K562 (cell line): ENCODE measurements at regions not wholly inside any gene's neighbourhood (a gene's known extent, or its start where the extent isn't known, plus 50 kb on each side); places are given as distances from the start of the nearest gene placed in this dataset.

Experiments used
- ATAC-seq: fragments of 200-7000 bp; cut with Tn5 transposase; 3 replicates; pipeline ENCODE4 v1.9.1; 2020; ENCODE audit warnings: moderate library complexity
- BruUV-seq: library from RNA; stranded (reverse); fragments of 400-500 nt; replicated peaks from 2 replicates; lab custom pipeline; 2021; lab: Mats Ljungman, UMichigan
- CTCF ChIA-PET: fragments of 300-600 bp; formaldehyde crosslinking; extraction: SDS; loops from one replicate; lab custom pipeline; 2021; ENCODE audit warnings: low intra/inter-chr PET ratio; lab: Yijun Ruan, JAX
- POLR2A ChIA-PET: fragments of 300-600, 350-650 bp; sonication (Branson Sonifier 250); formaldehyde crosslinking; extraction: SDS; loops from one replicate; lab custom pipeline; 2021; ENCODE audit warnings: antibody characterized with exemption, inconsistent platforms; lab: Yijun Ruan, JAX
- DNase-seq, 4 experiments: peaks; one replicate each; pipeline versions ENCODE4 v3.0.0 to v3.0.0-alpha.2; 2011 to 2018; ENCODE audit warnings: low spot score in 3 of 4, mixed read lengths in 3 of 4; ENCODE audit errors: extremely low read depth in 1 of 4
- FAIRE-seq: peaks from 2 replicates; lab custom pipeline; 2011; peaks lifted over from hg19 to GRCh38; lab: Jason Lieb, UNC
- H2AFZ ChIP-seq: 2 replicates; pipeline ENCODE4 v1.6.0; 2011; ENCODE audit warnings: low read depth, low read length, control low read depth, inconsistent platforms
- H3K27ac ChIP-seq: fragments of 200-600 bp; 3 replicates; pipeline ENCODE4 v1.8.0; 2011; ENCODE audit warnings: low read depth, mild to moderate bottlenecking, control low read depth, inconsistent platforms, low read length, moderate library complexity, mixed read lengths; ENCODE audit errors: extremely low read depth
- H3K27me3 ChIP-seq, 2 experiments: fragments of 300-600 bp in 1 of 2; 2 replicates in 1 of 2; 3 replicates in 1 of 2; pipeline versions ENCODE4 v1.6.0 to v1.8.0; 2011; ENCODE audit warnings: inconsistent platforms in 2 of 2, low read length in 2 of 2, mild to moderate bottlenecking in 1 of 2, mixed read lengths in 1 of 2, moderate library complexity in 1 of 2; ENCODE audit not compliant: control insufficient read depth in 2 of 2, insufficient read depth in 2 of 2
- H3K36me3 ChIP-seq: fragments of 300-600 bp; 3 replicates; pipeline ENCODE4 v1.8.0; 2011; ENCODE audit warnings: mild to moderate bottlenecking, low read length, inconsistent platforms; ENCODE audit not compliant: control insufficient read depth, insufficient read depth
- H3K4me1 ChIP-seq, 2 experiments: fragments of 200-600 bp in 1 of 2; replicated peaks in 1 of 2; 2 replicates in 1 of 2; 3 replicates in 1 of 2; pipeline versions ENCODE4 v1.5.1 to v1.8.0; 2011; ENCODE audit warnings: inconsistent platforms in 2 of 2, low read length in 2 of 2, mild to moderate bottlenecking in 1 of 2, mixed read lengths in 1 of 2, moderate library complexity in 1 of 2; ENCODE audit not compliant: control insufficient read depth in 2 of 2, insufficient read depth in 2 of 2
- H3K4me2 ChIP-seq: 2 replicates; pipeline ENCODE4 v1.6.1; 2011; ENCODE audit warnings: low read length, control low read depth, inconsistent platforms, mixed read lengths; ENCODE audit not compliant: insufficient read depth
- H3K4me3 ChIP-seq: fragments of 200-600 bp; sonication (generic), shearing (Covaris generic); 2 replicates; pipeline ENCODE4 v1.5.1; 2016; ENCODE audit warnings: control low read depth, inconsistent platforms
- H3K79me2 ChIP-seq: fragments of 200-600 bp; 3 replicates; pipeline ENCODE4 v1.8.0; 2011; ENCODE audit warnings: low read length, inconsistent platforms; ENCODE audit not compliant: control insufficient read depth, insufficient read depth
- H3K9ac ChIP-seq, 2 experiments: 2 replicates each; pipeline versions ENCODE4 v1.6.0 to v1.6.1; 2011; ENCODE audit warnings: low read depth in 2 of 2, low read length in 2 of 2, control low read depth in 1 of 2, inconsistent platforms in 1 of 2, mild to moderate bottlenecking in 1 of 2, mixed read lengths in 1 of 2; ENCODE audit not compliant: insufficient read depth in 1 of 2
- H3K9me1 ChIP-seq: one replicate; pipeline ENCODE4 v1.6.0; 2011; ENCODE audit warnings: inconsistent platforms, mild to moderate bottlenecking, low read length, moderate library complexity; ENCODE audit not compliant: control insufficient read depth, insufficient read depth
- H3K9me3 ChIP-seq: replicated peaks from 2 replicates; pipeline ENCODE4 v1.5.1; 2011; ENCODE audit warnings: low read depth, low read length, inconsistent platforms; ENCODE audit not compliant: control insufficient read depth, insufficient read depth
- H4K20me1 ChIP-seq: replicated peaks from 2 replicates; pipeline ENCODE4 v1.6.1; 2011; ENCODE audit warnings: low read length, inconsistent platforms, mixed read lengths; ENCODE audit not compliant: control insufficient read depth, insufficient read depth
- ARNT ChIP-seq, 2 experiments: fragments of 450-650 bp; IDR thresholded peaks; 2 replicates each; pipeline ENCODE4 v1.6.1; 2016; ENCODE audit warnings: mild to moderate bottlenecking in 1 of 2
- CEBPZ ChIP-seq: fragments of 150-350 bp; IDR thresholded peaks from 2 replicates; pipeline ENCODE4 v1.6.1; 2014; ENCODE audit warnings: low read depth, mild to moderate bottlenecking, low read length, borderline replicate concordance
- FOSL1 ChIP-seq: fragments of 200-800 bp; sonication (Bioruptor generic); conservative IDR thresholded peaks from 2 replicates; pipeline ENCODE4 v1.6.1; 2016; ENCODE audit warnings: missing genetic modification characterization, missing compliant biosample characterization
- HMG20A ChIP-seq: fragments of 450-650 bp; formaldehyde crosslinking; conservative IDR thresholded peaks from 2 replicates; pipeline ENCODE4 v1.4.0; 2020; ENCODE audit warnings: mild to moderate bottlenecking, mixed read lengths
- JUN ChIP-seq, 2 experiments: sonication (generic) in 1 of 2; formaldehyde crosslinking in 1 of 2; IDR thresholded peaks; 2 replicates each; pipeline versions ENCODE4 v1.6.1 to v1.8.0; 2012 to 2022; ENCODE audit warnings: borderline replicate concordance in 2 of 2, mild to moderate bottlenecking in 2 of 2, improper control_type of control experiment in 1 of 2, low read depth in 1 of 2, low read length in 1 of 2, missing genetic modification reagents in 1 of 2
- KAT7 ChIP-seq: sonication (generic); formaldehyde crosslinking; IDR thresholded peaks from 2 replicates; pipeline ENCODE4 v1.8.0; 2022; ENCODE audit warnings: missing genetic modification reagents, mild to moderate bottlenecking, borderline replicate concordance
- PHB2 ChIP-seq: fragments of 450-650 bp; IDR thresholded peaks from 2 replicates; pipeline ENCODE4 v1.6.1; 2017; ENCODE audit warnings: low read depth
- RBBP5 ChIP-seq: fragments of 200-600 bp; sonication (generic); IDR thresholded peaks from 2 replicates; pipeline ENCODE4 v1.6.1; 2012; ENCODE audit warnings: borderline replicate concordance, mild to moderate bottlenecking, low read length, control low read depth, inconsistent platforms; ENCODE audit not compliant: insufficient read depth, poor library complexity, severe bottlenecking
- SIN3A ChIP-seq, 2 experiments: fragments of 150-350 bp in 1 of 2; IDR thresholded peaks; 2 replicates each; pipeline ENCODE4 v1.6.1; 2011 to 2016; ENCODE audit warnings: borderline replicate concordance in 2 of 2, low read depth in 2 of 2, low read length in 2 of 2, mild to moderate bottlenecking in 2 of 2, moderate library complexity in 2 of 2; ENCODE audit not compliant: control insufficient read depth in 1 of 2
- SMARCA4 ChIP-seq: fragments of 450-650 bp; IDR thresholded peaks from 2 replicates; pipeline ENCODE4 v1.6.1; 2016
- SRSF3 ChIP-seq: fragments of 200-400 bp; formaldehyde crosslinking; IDR thresholded peaks from 2 replicates; pipeline ENCODE4 v1.6.1; 2016; ENCODE audit warnings: mild to moderate bottlenecking, low read length, moderate library complexity; ENCODE audit not compliant: insufficient read depth
- ZKSCAN8 ChIP-seq: fragments of 200-800 bp; sonication (Bioruptor generic); IDR thresholded peaks from 2 replicates; pipeline ENCODE4 v1.6.1; 2016; ENCODE audit warnings: missing genetic modification characterization, missing compliant biosample characterization
- ZNF140 ChIP-seq: fragments of 250-450 bp; sonication (Bioruptor Pico); IDR thresholded peaks from 2 replicates; pipeline ENCODE4 v1.8.0; 2021; ENCODE audit warnings: moderate library complexity, mild to moderate bottlenecking, inconsistent platforms
- ZNF354B ChIP-seq: fragments of 250-450 bp; sonication (Bioruptor Pico); IDR thresholded peaks from 2 replicates; pipeline ENCODE4 v1.4.0; 2020
- ZNF644 ChIP-seq: fragments of 200-800 bp; sonication (Bioruptor generic); IDR thresholded peaks from 2 replicates; pipeline ENCODE4 v1.6.1; 2016; ENCODE audit warnings: low read depth, missing genetic modification characterization, missing compliant biosample characterization
- WGBS: fragments of 100-300 bp; shearing (Covaris generic); methylation state at CpG from one replicate; pipeline ENCODE4 v1.1.6; 2016; ENCODE audit warnings: low coverage, mixed read lengths; ENCODE audit not compliant: insufficient coverage; ENCODE audit errors: missing lambda C conversion rate; 5-methylcytosine and 5-hydroxymethylcytosine counted together
- in situ Hi-C: fragments of 300-500 bp; cut with MboI; formaldehyde crosslinking; loops from 4 replicates; pipeline ENCODE4 v1.15.0; 2018; ENCODE audit warnings: inconsistent platforms, mixed read lengths
- intact Hi-C: fragments of 100-400 bp; cut with micrococcal nuclease; formaldehyde crosslinking; loops from 2 replicates; pipeline ENCODE4 v1.14.2; 2022
- TF ChIP-seq, protein P1 (sequence below): sonication (generic); formaldehyde crosslinking; IDR thresholded peaks from 2 replicates; pipeline ENCODE4 v1.8.1; 2022; ENCODE audit warnings: missing genetic modification reagents
- TF ChIP-seq, protein P2 (sequence below), 2 experiments: IDR thresholded peaks; 2 replicates each; pipeline ENCODE4 v1.6.1; 2011; ENCODE audit warnings: borderline replicate concordance in 1 of 2, control low read depth in 1 of 2, low read depth in 1 of 2, low read length in 1 of 2, mild to moderate bottlenecking in 1 of 2, mixed read lengths in 1 of 2, moderate library complexity in 1 of 2; ENCODE audit not compliant: insufficient read depth in 1 of 2, insufficient read length in 1 of 2, poor library complexity in 1 of 2, severe bottlenecking in 1 of 2; ENCODE audit errors: extremely low read depth in 1 of 2

DNA sequence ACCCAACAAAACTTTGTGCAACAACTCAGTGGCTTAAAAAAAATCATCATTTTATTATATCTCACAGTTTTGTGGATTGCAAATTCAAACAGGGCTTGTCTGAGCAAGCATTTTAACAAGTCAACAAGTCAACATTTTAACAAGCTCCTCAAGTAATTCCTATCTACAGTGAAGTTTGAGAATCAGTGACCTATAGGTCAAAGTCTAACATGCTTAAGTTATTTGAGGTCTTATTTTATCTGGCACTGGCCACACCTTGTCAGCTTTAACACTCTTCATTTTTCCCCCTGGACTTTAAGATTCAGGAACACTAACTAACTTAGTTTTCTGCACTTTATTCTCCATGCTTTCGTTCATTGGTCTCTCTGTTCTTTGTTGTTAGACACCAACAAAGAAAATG is 71.2 kb upstream of the PELI2 start:
- ChIA-PET POLR2A (no interaction called here), CTCF (no interaction called here)
- TF ChIP-seq ZNF644 (tag): no peak
- TF ChIP-seq ARNT (IDR thresholded peaks at IDR 0.05): no peak
- TF ChIP-seq, protein P1, sequence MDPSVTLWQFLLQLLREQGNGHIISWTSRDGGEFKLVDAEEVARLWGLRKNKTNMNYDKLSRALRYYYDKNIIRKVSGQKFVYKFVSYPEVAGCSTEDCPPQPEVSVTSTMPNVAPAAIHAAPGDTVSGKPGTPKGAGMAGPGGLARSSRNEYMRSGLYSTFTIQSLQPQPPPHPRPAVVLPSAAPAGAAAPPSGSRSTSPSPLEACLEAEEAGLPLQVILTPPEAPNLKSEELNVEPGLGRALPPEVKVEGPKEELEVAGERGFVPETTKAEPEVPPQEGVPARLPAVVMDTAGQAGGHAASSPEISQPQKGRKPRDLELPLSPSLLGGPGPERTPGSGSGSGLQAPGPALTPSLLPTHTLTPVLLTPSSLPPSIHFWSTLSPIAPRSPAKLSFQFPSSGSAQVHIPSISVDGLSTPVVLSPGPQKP (CRISPR knock-in tag): no peak
- no peak for TF ChIP-seq ZNF140 (CRISPR knock-in tag)
- no peak for TF ChIP-seq SRSF3
- no peak for TF ChIP-seq FOSL1 (tag)
- no peak for TF ChIP-seq RBBP5
- TF ChIP-seq CEBPZ: no peak
- TF ChIP-seq, protein P2, sequence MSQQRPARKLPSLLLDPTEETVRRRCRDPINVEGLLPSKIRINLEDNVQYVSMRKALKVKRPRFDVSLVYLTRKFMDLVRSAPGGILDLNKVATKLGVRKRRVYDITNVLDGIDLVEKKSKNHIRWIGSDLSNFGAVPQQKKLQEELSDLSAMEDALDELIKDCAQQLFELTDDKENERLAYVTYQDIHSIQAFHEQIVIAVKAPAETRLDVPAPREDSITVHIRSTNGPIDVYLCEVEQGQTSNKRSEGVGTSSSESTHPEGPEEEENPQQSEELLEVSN (IDR thresholded peaks at IDR 0.05; ENCODE audit: borderline replicate concordance in 1 of 2, extremely low read depth in 1 of 2, insufficient read depth in 1 of 2, insufficient read length in 1 of 2, low read depth in 1 of 2, low read length in 1 of 2, poor library complexity in 1 of 2, severe bottlenecking in 1 of 2): no peak
- no peak for TF ChIP-seq PHB2
- no peak for TF ChIP-seq ZKSCAN8 (CRISPR knock-in tag)
- TF ChIP-seq SIN3A (IDR thresholded peaks at IDR 0.05; ENCODE audit: borderline replicate concordance in 2 of 2, control insufficient read depth in 1 of 2, low read depth in 2 of 2, low read length in 2 of 2): no peak
- no peak for TF ChIP-seq JUN (IDR thresholded peaks at IDR 0.05; ENCODE audit: borderline replicate concordance, low read depth, low read length)
- no peak for TF ChIP-seq JUN (CRISPR knock-in tag; IDR thresholded peaks at IDR 0.05; ENCODE audit: borderline replicate concordance)
- no peak for TF ChIP-seq SMARCA4
- no peak for TF ChIP-seq HMG20A (CRISPR knock-in tag)
- TF ChIP-seq ZNF354B (CRISPR knock-in tag): no peak
- TF ChIP-seq KAT7 (CRISPR knock-in tag): no peak

More for the DNA sequence above, 71.2 kb upstream of the PELI2 start:
- H3K9me3 ChIP-seq: no peaks in the 10 kb centered on the region
- BruUV-seq: no TSS peak
- no peaks in the 10 kb centered on the region for H3K9me1 ChIP-seq
- H3K36me3 ChIP-seq: no peaks in the 10 kb centered on the region
- intact Hi-C loops: no loop called here
- no peak overlapping the region for H3K9ac ChIP-seq
- DNase-seq: no peak
- H2AFZ ChIP-seq: no peak overlapping the region
- H4K20me1 ChIP-seq: no peaks in the 10 kb centered on the region
- H3K4me3 ChIP-seq: no peak overlapping the region
- in situ Hi-C loops: no loop called here
- H3K27me3 ChIP-seq: no peaks in the 10 kb centered on the region
- H3K4me2 ChIP-seq: no peak overlapping the region
- H3K4me1 ChIP-seq: no peaks in the 10 kb centered on the region
- H3K27ac ChIP-seq: no peak overlapping the region
- FAIRE-seq: no peak
- H3K79me2 ChIP-seq: no peaks in the 10 kb centered on the region
- ATAC-seq: no peak
- 0% methylated on average over 1 of the region's 1 CpG for WGBS
